Right atrium auricular region (tissue), 2 donors: ENCODE measurements at regions not wholly inside any gene's neighbourhood (a gene's known extent, or its start where the extent isn't known, plus 50 kb on each side); places are given as distances from the start of the nearest gene placed in this dataset.

ENCODE experiments used
- DNase-seq: peaks from one replicate; pipeline ENCODE4 v3.0.0-alpha.2; 2019; ENCODE audit warnings: low spot score
- H3K27ac ChIP-seq, 2 donors: fragments of 200-600 bp; sonication (generic); 1 replicate in 1 of 2; 2 replicates in 1 of 2; pipeline ENCODE4 v1.5.1; 2016 to 2019
- H3K27me3 ChIP-seq, 2 donors: fragments of 200-600 bp; sonication (generic); one replicate each; pipeline versions ENCODE4 v1.5.1 to v1.6.0; 2017 to 2019
- H3K36me3 ChIP-seq: fragments of 200-600 bp; sonication (generic); one replicate; pipeline ENCODE4 v1.5.1; 2016
- H3K4me1 ChIP-seq, 2 donors: fragments of 200-600 bp; sonication (generic); one replicate each; pipeline versions ENCODE4 v1.5.1 to v1.6.0; 2017 to 2019
- H3K4me3 ChIP-seq, 2 donors: fragments of 200-600 bp; sonication (generic); 1 replicate in 1 of 2; 2 replicates in 1 of 2; pipeline ENCODE4 v1.5.1; 2017 to 2019; ENCODE audit warnings: mild to moderate bottlenecking in 1 of 2, moderate library complexity in 1 of 2
- H3K9me3 ChIP-seq, 2 donors: fragments of 200-600 bp; sonication (generic); one replicate each; pipeline ENCODE4 v1.5.1; 2019
- TF ChIP-seq, protein P1 (sequence below), 2 donors: fragments of 200-600 bp; sonication (generic); IDR thresholded peaks; one replicate each; pipeline ENCODE4 v1.5.1; 2019; ENCODE audit warnings: antibody characterized with exemption in 2 of 2

DNA sequence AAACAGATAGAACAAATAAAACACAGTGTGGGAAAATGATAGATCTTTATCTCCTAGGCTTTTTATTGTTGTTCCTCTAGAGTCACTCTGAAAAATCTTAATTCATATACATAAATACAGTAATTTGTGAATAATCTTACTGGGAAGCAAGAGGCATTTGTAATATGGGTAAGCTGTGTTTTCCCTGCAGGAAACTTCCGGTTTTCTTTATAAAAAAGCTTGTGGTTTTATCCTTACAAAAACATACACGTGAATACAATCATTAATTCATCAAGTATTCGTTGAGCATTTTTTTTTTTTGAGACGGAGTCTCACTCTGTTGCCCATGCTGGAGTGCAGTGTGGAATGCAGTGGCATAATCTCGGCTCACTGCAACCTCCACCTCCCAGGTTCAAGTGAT, 1312.8 kb upstream of the ZEB2 start:
- no peaks in the 10 kb centered on the region for H3K9me3 ChIP-seq
- no peak overlapping the region for H3K4me3 ChIP-seq
- H3K36me3 ChIP-seq: no peaks in the 10 kb centered on the region
- no peak for DNase-seq
- no peak overlapping the region for H3K27ac ChIP-seq
- H3K27me3 ChIP-seq: no peaks in the 10 kb centered on the region
- no peaks in the 10 kb centered on the region for H3K4me1 ChIP-seq
- TF ChIP-seq, protein P1, sequence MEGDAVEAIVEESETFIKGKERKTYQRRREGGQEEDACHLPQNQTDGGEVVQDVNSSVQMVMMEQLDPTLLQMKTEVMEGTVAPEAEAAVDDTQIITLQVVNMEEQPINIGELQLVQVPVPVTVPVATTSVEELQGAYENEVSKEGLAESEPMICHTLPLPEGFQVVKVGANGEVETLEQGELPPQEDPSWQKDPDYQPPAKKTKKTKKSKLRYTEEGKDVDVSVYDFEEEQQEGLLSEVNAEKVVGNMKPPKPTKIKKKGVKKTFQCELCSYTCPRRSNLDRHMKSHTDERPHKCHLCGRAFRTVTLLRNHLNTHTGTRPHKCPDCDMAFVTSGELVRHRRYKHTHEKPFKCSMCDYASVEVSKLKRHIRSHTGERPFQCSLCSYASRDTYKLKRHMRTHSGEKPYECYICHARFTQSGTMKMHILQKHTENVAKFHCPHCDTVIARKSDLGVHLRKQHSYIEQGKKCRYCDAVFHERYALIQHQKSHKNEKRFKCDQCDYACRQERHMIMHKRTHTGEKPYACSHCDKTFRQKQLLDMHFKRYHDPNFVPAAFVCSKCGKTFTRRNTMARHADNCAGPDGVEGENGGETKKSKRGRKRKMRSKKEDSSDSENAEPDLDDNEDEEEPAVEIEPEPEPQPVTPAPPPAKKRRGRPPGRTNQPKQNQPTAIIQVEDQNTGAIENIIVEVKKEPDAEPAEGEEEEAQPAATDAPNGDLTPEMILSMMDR (IDR thresholded peaks at IDR 0.05): no peak

DNA sequence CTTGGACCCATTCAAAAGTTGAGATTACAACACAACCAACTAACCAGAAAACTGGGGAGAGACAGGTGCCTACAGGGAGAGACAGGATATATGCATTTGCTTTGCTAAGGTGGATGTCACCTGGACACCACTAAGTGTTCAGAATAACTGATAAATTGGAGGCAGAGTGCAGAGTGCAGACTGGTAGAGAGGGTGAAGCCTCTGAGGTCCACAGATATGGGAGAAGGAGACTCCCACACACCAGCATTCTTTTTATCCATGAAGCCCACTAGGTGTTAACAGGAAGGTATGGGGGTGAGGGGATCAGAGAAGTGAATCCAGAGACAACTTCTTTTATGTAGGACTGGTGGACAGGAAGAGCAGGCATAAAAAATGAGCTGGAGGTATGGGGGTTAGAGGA, 1310.0 kb upstream of the ZEB2 start:
- TF ChIP-seq, protein P1 (IDR thresholded peaks at IDR 0.05): no peak
- no peaks in the 10 kb centered on the region for H3K9me3 ChIP-seq
- H3K27ac ChIP-seq: no peak overlapping the region
- H3K4me3 ChIP-seq: no peak overlapping the region
- H3K36me3 ChIP-seq: no peaks in the 10 kb centered on the region
- H3K4me1 ChIP-seq: no peaks in the 10 kb centered on the region
- no peaks in the 10 kb centered on the region for H3K27me3 ChIP-seq
- no peak for DNase-seq

DNA sequence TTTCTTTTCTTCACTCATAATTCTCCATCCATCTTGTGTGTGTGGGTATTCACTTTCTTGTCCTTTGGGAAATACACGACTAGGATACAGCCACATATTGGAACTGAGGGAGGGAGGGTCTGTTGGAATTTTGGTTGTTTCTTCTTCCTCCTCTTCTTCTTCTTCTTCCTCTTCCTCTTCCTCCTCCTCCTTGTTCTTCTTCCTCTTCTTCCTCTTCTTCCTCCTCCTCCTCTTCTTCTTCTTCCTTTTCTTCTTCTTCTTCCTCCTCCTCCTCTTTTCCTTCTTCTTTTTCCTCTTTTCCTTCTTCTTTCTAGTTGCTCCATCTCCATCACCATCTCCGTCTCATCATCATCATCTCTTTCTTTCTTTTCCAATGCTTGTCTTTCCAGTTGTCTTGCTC, 1307.3 kb upstream of the ZEB2 start:
- no peak overlapping the region for H3K27ac ChIP-seq
- no peak overlapping the region for H3K4me3 ChIP-seq
- H3K36me3 ChIP-seq: no peaks in the 10 kb centered on the region
- DNase-seq: no peak
- H3K27me3 ChIP-seq: no peaks in the 10 kb centered on the region
- TF ChIP-seq, protein P1 (IDR thresholded peaks at IDR 0.05): no peak
- no peaks in the 10 kb centered on the region for H3K9me3 ChIP-seq
- no peaks in the 10 kb centered on the region for H3K4me1 ChIP-seq

DNA sequence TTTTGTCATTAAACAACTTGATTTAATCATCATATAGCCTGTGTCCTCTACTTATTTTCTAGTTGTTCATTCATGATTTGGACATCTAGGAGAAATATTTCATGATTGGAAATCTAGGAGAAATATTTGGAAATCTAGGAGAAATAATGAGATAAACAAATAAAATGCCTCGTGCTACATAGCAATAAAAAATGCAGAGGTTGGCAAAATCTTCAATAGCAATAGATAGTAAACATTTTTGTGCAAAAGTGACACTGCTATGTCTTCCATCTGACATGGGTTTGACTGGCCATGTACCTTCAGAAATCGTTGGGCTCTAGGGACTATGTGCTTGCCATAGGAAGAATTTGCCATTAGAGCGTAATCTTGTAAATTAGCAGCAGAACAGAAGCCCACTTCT, 1304.5 kb upstream of the ZEB2 start:
- TF ChIP-seq, protein P1 (IDR thresholded peaks at IDR 0.05): no peak
- no peaks in the 10 kb centered on the region for H3K36me3 ChIP-seq
- no peak for DNase-seq
- H3K4me1 ChIP-seq: no peaks in the 10 kb centered on the region
- H3K27ac ChIP-seq: no peak overlapping the region
- no peaks in the 10 kb centered on the region for H3K9me3 ChIP-seq
- no peaks in the 10 kb centered on the region for H3K27me3 ChIP-seq
- H3K4me3 ChIP-seq: no peak overlapping the region

DNA sequence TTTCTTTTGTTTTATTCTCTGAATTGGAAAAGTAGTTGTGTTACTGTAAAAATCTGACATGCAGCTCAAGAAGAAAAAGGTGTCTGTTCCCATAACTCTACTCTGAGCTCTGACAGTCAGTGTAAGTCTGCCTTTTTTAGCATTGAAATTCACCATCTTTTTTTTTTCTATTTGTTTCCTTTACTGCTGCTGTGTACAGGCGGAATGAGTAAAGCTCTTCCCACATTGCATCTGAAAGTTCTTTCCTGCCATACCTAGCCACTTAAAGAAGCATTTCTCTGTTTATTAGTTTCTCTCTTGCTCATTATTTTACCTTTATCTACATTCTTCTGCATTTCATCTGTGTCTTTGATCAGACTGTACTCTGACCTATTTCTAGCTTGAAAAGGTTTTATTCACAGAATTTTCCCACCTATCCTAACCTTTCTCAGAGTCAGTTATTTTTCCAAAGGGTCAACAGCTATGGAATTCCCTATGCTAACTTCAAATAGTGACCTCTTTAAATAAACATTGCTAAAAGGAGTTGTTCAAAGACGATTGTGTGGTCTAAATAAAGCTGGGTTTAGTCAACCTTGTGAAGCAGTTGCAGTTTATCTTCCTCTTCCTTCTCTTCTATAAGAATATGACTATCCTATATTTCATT, 1303.1 kb upstream of the ZEB2 start:
- TF ChIP-seq, protein P1 (IDR thresholded peaks at IDR 0.05): no peak
- no peak for DNase-seq
- H3K36me3 ChIP-seq: no peaks in the 10 kb centered on the region
- no peak overlapping the region for H3K4me3 ChIP-seq
- H3K4me1 ChIP-seq: no peaks in the 10 kb centered on the region
- H3K27me3 ChIP-seq: no peaks in the 10 kb centered on the region
- H3K9me3 ChIP-seq: no peaks in the 10 kb centered on the region
- no peak overlapping the region for H3K27ac ChIP-seq

DNA sequence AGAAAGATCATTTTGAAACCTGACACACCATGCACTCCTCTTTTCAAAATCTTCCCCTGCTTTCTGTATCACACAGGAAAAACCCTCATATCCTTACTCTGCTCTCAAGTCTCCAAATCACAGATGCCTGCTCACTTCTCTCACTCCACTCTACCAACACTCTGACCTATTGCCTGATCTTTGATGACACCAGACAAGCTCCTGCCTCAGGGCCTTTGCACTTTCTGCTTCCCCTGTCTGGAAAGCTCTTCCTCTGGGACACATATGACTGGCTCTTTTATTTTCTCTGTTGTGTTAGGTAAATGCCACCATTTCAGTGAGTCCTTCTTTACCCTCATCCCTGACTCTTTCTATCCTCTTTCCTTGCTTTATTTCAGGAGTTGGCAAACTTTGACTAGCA, 1300.7 kb upstream of the ZEB2 start:
- DNase-seq: no peak
- H3K4me1 ChIP-seq: no peaks in the 10 kb centered on the region
- no peaks in the 10 kb centered on the region for H3K9me3 ChIP-seq
- no peaks in the 10 kb centered on the region for H3K36me3 ChIP-seq
- H3K27me3 ChIP-seq: no peaks in the 10 kb centered on the region
- H3K27ac ChIP-seq: no peak overlapping the region
- TF ChIP-seq, protein P1 (IDR thresholded peaks at IDR 0.05): no peak
- H3K4me3 ChIP-seq: no peak overlapping the region
